SU-DHL-6 (cell line): ENCODE measurements at regions not wholly inside any gene's neighbourhood (a gene's known extent, or its start where the extent isn't known, plus 50 kb on each side); places are given as distances from the start of the nearest gene placed in this dataset.

Experiments used
- EZH2phosphoT487 ChIP-seq: fragments of 200-600 bp; sonication (generic), shearing (Covaris generic); conservative IDR thresholded peaks from 2 replicates; pipeline ENCODE4 v1.6.1; 2018; ENCODE audit warnings: mild to moderate bottlenecking, antibody characterized with exemption, low read length, moderate library complexity, mixed read lengths
- TF ChIP-seq, protein P1 (sequence below): fragments of 200-600 bp; sonication (generic); IDR thresholded peaks from one replicate; pipeline ENCODE4 v1.5.1; 2017; ENCODE audit warnings: antibody characterized with exemption, mild to moderate bottlenecking, low read length, moderate library complexity; ENCODE audit not compliant: insufficient read depth, poor library complexity, severe bottlenecking

DNA sequence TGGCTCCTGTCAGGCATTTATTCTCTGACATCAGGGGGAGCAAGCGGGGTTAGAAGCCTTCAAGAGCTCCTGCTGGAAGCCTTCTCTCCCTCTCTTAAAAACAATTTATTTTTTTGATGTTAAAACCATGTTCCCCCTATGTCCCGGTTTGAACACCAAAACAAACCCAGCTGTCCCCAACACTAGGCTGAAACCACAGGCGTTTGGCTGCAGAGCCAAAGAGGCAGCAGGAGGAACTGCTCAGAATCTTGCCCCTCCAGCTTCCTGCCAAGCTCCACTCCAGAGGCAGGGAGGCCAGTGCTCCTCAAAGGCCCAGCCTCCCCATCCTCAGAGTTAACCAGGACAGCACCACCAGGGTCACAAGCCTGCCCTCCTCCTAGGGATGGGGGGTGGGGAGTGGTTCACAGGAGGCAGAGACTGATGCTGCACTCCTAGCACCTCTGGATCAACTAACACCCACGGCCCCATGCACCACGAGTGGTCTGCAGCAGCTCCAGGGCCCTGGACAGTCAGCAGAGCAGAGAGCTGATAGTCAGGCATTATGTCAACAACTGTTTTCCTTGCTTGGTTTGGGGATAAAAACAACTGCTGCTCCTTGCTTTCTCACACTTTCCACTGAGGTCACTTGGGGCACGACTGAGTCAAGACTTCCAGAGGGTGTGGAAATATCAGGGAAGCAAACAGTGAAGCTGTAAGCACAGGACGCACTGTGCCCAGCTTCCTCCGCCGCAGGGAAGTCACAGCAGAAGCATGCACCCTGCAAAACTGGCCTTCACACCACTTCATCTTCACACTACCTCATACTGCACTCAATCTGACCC is 96.5 kb upstream of the ADRA1B start:
- TF ChIP-seq, protein P1, sequence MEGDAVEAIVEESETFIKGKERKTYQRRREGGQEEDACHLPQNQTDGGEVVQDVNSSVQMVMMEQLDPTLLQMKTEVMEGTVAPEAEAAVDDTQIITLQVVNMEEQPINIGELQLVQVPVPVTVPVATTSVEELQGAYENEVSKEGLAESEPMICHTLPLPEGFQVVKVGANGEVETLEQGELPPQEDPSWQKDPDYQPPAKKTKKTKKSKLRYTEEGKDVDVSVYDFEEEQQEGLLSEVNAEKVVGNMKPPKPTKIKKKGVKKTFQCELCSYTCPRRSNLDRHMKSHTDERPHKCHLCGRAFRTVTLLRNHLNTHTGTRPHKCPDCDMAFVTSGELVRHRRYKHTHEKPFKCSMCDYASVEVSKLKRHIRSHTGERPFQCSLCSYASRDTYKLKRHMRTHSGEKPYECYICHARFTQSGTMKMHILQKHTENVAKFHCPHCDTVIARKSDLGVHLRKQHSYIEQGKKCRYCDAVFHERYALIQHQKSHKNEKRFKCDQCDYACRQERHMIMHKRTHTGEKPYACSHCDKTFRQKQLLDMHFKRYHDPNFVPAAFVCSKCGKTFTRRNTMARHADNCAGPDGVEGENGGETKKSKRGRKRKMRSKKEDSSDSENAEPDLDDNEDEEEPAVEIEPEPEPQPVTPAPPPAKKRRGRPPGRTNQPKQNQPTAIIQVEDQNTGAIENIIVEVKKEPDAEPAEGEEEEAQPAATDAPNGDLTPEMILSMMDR: no peak
- no peak for TF ChIP-seq EZH2phosphoT487
